PC-9 (cell line): ENCODE measurements at regions not wholly inside any gene's neighbourhood (a gene's known extent, or its start where the extent isn't known, plus 50 kb on each side); places are given as distances from the start of the nearest gene placed in this dataset.

Experiments used
- EZH2 ChIP-seq: fragments of 200-600 bp; sonication (generic); IDR thresholded peaks from 2 replicates; pipeline ENCODE4 v1.8.0; 2017; ENCODE audit warnings: antibody characterized with exemption, low read depth
- TF ChIP-seq, protein P1 (sequence below): fragments of 200-600 bp; sonication (generic); conservative IDR thresholded peaks from 2 replicates; pipeline ENCODE4 v1.6.1; 2017; ENCODE audit warnings: mixed run types, antibody characterized with exemption, mild to moderate bottlenecking, moderate library complexity

DNA sequence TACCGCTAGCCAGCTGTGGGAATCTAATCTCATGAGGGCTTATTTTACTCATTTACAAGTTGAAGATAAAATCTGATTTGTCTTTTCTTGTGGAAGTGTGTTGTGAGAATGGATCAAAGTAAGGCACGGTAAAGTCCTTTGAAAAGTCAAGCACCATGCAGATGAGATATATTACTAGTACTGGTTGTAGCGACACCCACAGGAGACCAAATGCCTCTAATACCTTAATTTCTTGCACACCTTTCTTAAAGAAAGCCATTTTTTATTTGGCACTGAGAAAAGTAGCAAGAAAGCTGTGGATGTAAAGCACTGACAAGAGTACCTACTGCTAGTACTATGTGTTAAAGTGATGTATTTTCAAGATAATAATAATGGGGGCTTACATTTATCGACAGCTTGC lies 191.0 kb upstream of the MMS22L start:
- TF ChIP-seq, protein P1, sequence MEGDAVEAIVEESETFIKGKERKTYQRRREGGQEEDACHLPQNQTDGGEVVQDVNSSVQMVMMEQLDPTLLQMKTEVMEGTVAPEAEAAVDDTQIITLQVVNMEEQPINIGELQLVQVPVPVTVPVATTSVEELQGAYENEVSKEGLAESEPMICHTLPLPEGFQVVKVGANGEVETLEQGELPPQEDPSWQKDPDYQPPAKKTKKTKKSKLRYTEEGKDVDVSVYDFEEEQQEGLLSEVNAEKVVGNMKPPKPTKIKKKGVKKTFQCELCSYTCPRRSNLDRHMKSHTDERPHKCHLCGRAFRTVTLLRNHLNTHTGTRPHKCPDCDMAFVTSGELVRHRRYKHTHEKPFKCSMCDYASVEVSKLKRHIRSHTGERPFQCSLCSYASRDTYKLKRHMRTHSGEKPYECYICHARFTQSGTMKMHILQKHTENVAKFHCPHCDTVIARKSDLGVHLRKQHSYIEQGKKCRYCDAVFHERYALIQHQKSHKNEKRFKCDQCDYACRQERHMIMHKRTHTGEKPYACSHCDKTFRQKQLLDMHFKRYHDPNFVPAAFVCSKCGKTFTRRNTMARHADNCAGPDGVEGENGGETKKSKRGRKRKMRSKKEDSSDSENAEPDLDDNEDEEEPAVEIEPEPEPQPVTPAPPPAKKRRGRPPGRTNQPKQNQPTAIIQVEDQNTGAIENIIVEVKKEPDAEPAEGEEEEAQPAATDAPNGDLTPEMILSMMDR: no peak
- TF ChIP-seq EZH2: no peak
